ENCODE measurements at regions not wholly inside any gene's neighbourhood (a gene's known extent, or its start where the extent isn't known, plus 50 kb on each side); places are given as distances from the start of the nearest gene placed in this dataset.
A peak's percentile ranks its signal among the peaks of the same experiment; 100 is the strongest.

DNA sequence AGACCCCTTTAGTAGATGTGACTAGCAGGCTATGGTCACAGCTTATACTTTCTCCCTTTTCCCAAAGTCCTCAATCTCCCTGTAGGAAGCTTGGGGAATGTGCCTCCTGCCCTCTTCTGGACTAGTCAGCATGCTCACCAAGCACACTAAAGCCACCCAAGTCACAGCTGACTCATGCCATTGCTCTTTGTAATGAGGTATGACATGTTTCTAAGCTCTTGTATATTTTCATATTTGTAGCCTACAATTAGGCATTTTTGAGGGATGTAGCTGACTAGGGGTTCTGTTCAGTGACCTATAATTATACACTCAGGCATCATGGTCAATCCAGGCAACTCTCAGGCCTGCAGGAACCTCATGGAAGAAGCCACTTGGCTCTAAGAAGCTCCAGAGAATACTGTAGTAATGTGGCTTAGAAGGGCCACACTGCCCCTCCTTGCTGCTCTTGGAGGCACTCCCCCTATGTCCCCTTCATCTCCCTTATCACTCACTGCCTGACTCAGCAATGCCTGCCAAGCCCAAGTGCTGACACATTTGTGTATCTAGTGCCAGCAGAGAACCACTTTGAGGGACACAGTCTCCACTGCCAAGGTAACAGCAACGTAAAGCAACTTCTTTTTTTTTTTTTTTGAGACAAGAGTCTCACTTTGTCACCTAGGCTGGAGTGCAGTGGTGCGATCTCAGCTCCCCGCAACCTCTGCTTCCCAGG, 86.2 kb downstream of the RPL27A start (continued):
- TF ChIP-seq SIRT6 (IDR thresholded peaks at IDR 0.05; ENCODE audit: low read depth, low read length) = no peak
- TF ChIP-seq, protein P1, sequence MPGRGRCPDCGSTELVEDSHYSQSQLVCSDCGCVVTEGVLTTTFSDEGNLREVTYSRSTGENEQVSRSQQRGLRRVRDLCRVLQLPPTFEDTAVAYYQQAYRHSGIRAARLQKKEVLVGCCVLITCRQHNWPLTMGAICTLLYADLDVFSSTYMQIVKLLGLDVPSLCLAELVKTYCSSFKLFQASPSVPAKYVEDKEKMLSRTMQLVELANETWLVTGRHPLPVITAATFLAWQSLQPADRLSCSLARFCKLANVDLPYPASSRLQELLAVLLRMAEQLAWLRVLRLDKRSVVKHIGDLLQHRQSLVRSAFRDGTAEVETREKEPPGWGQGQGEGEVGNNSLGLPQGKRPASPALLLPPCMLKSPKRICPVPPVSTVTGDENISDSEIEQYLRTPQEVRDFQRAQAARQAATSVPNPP (IDR thresholded peaks at IDR 0.05; ENCODE audit: borderline replicate concordance, insufficient read depth, insufficient read length) = no peak
- TF ChIP-seq HLTF (IDR thresholded peaks at IDR 0.05) = no peak
- no peak for TF ChIP-seq ZNF644 (tag; IDR thresholded peaks at IDR 0.05; ENCODE audit: low read depth)
- TF ChIP-seq ZNF197 (CRISPR knock-in tag; IDR thresholded peaks at IDR 0.05; ENCODE audit: low read depth) = no peak
- TF ChIP-seq E2F8 (IDR thresholded peaks at IDR 0.05; ENCODE audit: low read depth, partially characterized antibody) = no peak
- peak; percentile 46; the same call in 1 of the 2 replicates for TF ChIP-seq RFX1 (IDR thresholded peaks at IDR 0.05)
- TF ChIP-seq SMAD1 (IDR thresholded peaks at IDR 0.05; ENCODE audit: low read depth, low read length, partially characterized antibody) = no peak
- TF ChIP-seq GTF2B (IDR thresholded peaks at IDR 0.05; ENCODE audit: extremely low read depth, insufficient read length) = no peak
- no peak for TF ChIP-seq NCOR1 (IDR thresholded peaks at IDR 0.05)
- TF ChIP-seq, protein P2, sequence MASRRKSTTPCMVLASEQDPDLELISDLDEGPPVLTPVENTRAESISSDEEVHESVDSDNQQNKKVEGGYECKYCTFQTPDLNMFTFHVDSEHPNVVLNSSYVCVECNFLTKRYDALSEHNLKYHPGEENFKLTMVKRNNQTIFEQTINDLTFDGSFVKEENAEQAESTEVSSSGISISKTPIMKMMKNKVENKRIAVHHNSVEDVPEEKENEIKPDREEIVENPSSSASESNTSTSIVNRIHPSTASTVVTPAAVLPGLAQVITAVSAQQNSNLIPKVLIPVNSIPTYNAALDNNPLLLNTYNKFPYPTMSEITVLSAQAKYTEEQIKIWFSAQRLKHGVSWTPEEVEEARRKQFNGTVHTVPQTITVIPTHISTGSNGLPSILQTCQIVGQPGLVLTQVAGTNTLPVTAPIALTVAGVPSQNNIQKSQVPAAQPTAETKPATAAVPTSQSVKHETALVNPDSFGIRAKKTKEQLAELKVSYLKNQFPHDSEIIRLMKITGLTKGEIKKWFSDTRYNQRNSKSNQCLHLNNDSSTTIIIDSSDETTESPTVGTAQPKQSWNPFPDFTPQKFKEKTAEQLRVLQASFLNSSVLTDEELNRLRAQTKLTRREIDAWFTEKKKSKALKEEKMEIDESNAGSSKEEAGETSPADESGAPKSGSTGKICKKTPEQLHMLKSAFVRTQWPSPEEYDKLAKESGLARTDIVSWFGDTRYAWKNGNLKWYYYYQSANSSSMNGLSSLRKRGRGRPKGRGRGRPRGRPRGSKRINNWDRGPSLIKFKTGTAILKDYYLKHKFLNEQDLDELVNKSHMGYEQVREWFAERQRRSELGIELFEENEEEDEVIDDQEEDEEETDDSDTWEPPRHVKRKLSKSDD (conservative IDR thresholded peaks at IDR 0.05; ENCODE audit: low read length) = no peak
- TF ChIP-seq SMAD3 (CRISPR knock-in tag; conservative IDR thresholded peaks at IDR 0.05) = no peak
- TF ChIP-seq CTCF (IDR thresholded peaks at IDR 0.05 in 2 of 3, conservative IDR thresholded peaks at IDR 0.05 in 1 of 3; ENCODE audit: insufficient read depth in 2 of 3, low read depth in 1 of 3, low read length in 3 of 3) = peak in 2 of 3 experiments; percentile 9 to 23; a peak in 1 of 6 replicates
- no peak for TF ChIP-seq JUN (IDR thresholded peaks at IDR 0.05; ENCODE audit: borderline replicate concordance, low read depth, low read length)
- no peak for TF ChIP-seq JUN (CRISPR knock-in tag; IDR thresholded peaks at IDR 0.05; ENCODE audit: borderline replicate concordance)
- TF ChIP-seq, protein P3, sequence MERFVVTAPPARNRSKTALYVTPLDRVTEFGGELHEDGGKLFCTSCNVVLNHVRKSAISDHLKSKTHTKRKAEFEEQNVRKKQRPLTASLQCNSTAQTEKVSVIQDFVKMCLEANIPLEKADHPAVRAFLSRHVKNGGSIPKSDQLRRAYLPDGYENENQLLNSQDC (CRISPR knock-in tag; IDR thresholded peaks at IDR 0.05) = no peak
- TF ChIP-seq SPI1 (IDR thresholded peaks at IDR 0.05; ENCODE audit: borderline replicate concordance, low read depth, low read length) = no peak
- peak; percentile 74 for TF ChIP-seq MAFG (tag; conservative IDR thresholded peaks at IDR 0.05)

All from K562 (cell line).